ENCODE measurements at regions not wholly inside any gene's neighbourhood (a gene's known extent, or its start where the extent isn't known, plus 50 kb on each side); places are given as distances from the start of the nearest gene placed in this dataset.

- H3K4me3 ChIP-seq (ENCODE audit: control insufficient read depth, low read depth, low read length), result no peak overlapping the region
- TF ChIP-seq CTCF (IDR thresholded peaks at IDR 0.05; ENCODE audit: control insufficient read depth, insufficient read depth, low read depth, low read length, missing control alignments), result no peak
- no peak for DNase-seq (ENCODE audit: low read depth)
Measured at GRCh38 chr4:13087041-13087440, 397.1 kb downstream of the RAB28 start.

DNA sequence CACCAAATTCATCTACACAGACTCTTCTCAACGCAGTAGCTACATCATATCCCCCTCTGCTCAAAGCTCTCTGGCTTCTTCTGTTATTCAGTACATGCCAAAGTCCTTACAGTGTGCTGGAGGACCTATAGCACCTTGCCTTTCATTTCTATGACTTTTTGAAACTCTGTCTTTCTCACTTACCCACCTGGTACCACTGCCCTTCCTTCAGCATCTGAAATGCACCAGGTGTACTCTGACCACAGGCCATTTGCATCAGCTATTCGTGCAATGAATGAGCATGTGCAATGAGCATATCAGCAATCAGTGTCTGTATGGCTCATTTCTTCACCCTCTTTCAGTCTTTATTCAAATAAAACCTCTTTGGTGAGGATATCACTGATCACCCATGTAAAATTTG, 399.9 kb downstream of the RAB28 start:
- no peak for DNase-seq (ENCODE audit: low read depth)

GRCh38 chr4:13081830-13082229, 402.3 kb downstream of the RAB28 start:
- DNase-seq (ENCODE audit: low read depth), result no peak
- no peak overlapping the region for H3K4me3 ChIP-seq (ENCODE audit: control insufficient read depth, low read depth, low read length)
- TF ChIP-seq CTCF (IDR thresholded peaks at IDR 0.05; ENCODE audit: control insufficient read depth, insufficient read depth, low read depth, low read length, missing control alignments), result no peak

More for the DNA sequence above, 399.9 kb downstream of the RAB28 start:
- TF ChIP-seq CTCF (IDR thresholded peaks at IDR 0.05; ENCODE audit: control insufficient read depth, insufficient read depth, low read depth, low read length, missing control alignments), result no peak
- no peak overlapping the region for H3K4me3 ChIP-seq (ENCODE audit: control insufficient read depth, low read depth, low read length)

- TF ChIP-seq CTCF (IDR thresholded peaks at IDR 0.05; ENCODE audit: control insufficient read depth, insufficient read depth, low read depth, low read length, missing control alignments), result no peak
- no peak for DNase-seq (ENCODE audit: low read depth)
- no peak overlapping the region for H3K4me3 ChIP-seq (ENCODE audit: control insufficient read depth, low read depth, low read length)
Measured at GRCh38 chr4:13067077-13067476, 417.1 kb downstream of the RAB28 start.

GRCh38 chr4:13059019-13059418, 425.1 kb downstream of the RAB28 start:
- TF ChIP-seq CTCF (IDR thresholded peaks at IDR 0.05; ENCODE audit: control insufficient read depth, insufficient read depth, low read depth, low read length, missing control alignments), result no peak
- H3K4me3 ChIP-seq (ENCODE audit: control insufficient read depth, low read depth, low read length), result no peak overlapping the region
- no peak for DNase-seq (ENCODE audit: low read depth)

DNA sequence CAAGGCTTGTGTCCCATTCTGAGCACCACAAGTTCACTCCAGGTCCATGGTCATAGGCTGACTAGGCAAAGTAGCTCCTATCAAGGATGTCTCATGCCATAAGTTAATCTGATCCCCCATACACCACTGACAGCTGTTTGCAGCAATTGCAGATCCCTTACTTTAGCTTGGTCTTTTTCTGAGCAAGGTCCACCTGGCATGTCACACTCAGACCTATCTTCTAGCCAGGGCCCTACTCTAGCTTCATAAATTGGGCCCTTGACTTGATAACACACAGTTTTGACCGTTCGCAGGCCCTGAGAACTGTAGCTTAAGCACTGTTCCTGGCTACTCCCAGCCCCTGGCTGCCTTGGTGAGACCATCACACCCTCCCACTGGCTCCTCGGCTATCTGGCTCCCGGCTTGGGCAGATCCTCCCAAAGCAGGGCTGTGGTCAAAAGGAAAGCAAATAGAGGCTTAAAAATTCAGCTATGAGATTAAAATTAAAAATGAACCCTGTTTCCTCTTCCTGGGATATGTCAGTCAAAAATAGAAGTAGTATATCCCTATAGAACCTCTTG, 427.4 kb downstream of the RAB28 start:
- DNase-seq (ENCODE audit: low read depth), result no peak
- TF ChIP-seq CTCF (IDR thresholded peaks at IDR 0.05; ENCODE audit: control insufficient read depth, insufficient read depth, low read depth, low read length, missing control alignments), result no peak

More for the DNA sequence above, 427.4 kb downstream of the RAB28 start:
- no peak overlapping the region for H3K4me3 ChIP-seq (ENCODE audit: control insufficient read depth, low read depth, low read length)
